Kidney tubule cell (primary cell): ENCODE measurements at regions not wholly inside any gene's neighbourhood (a gene's known extent, or its start where the extent isn't known, plus 50 kb on each side); places are given as distances from the start of the nearest gene placed in this dataset.

Experiments used
- DNase-seq: peaks from one replicate; pipeline ENCODE4 v3.0.0-alpha.2; 2018; ENCODE audit warnings: low spot score

GRCh38 chr11:128299132-128299726 is 288.1 kb downstream of the ETS1 start:
- DNase-seq = no peak

- no peak for DNase-seq
Observed at GRCh38 chr11:128298271-128298670, 289.1 kb downstream of the ETS1 start.

- DNase-seq = no peak
Observed at GRCh38 chr11:128297805-128298204, 289.6 kb downstream of the ETS1 start.

- DNase-seq = no peak
Observed at GRCh38 chr11:128297091-128297651, 290.2 kb downstream of the ETS1 start.

GRCh38 chr11:128294671-128295050 is 292.7 kb downstream of the ETS1 start:
- peak; percentile 49 for DNase-seq

GRCh38 chr11:128294001-128294670 is 293.2 kb downstream of the ETS1 start:
- no peak for DNase-seq

- no peak for DNase-seq
Observed at GRCh38 chr11:128291835-128292234, 295.5 kb downstream of the ETS1 start.

- peak; percentile 15 for DNase-seq
Observed at GRCh38 chr11:128291007-128291406, 296.4 kb downstream of the ETS1 start.

GRCh38 chr11:128290106-128290840 is 297.1 kb downstream of the ETS1 start:
- DNase-seq = peak; percentile 78

GRCh38 chr11:128289048-128289447 is 298.3 kb downstream of the ETS1 start:
- DNase-seq = peak; percentile 7

- DNase-seq = peak; percentile 22
Observed at GRCh38 chr11:128288368-128288767, 299.0 kb downstream of the ETS1 start.

GRCh38 chr11:128285321-128285720 is 302.0 kb downstream of the ETS1 start:
- DNase-seq = no peak

GRCh38 chr11:128284634-128285033 is 302.7 kb downstream of the ETS1 start:
- DNase-seq = no peak

GRCh38 chr11:128283451-128283850 is 303.9 kb downstream of the ETS1 start:
- no peak for DNase-seq

GRCh38 chr11:128282053-128282452 is 305.3 kb downstream of the ETS1 start:
- no peak for DNase-seq

GRCh38 chr11:128279866-128280265 is 307.5 kb downstream of the ETS1 start:
- DNase-seq = peak; percentile 19

- no peak for DNase-seq
Observed at GRCh38 chr11:128273736-128274135, 313.6 kb downstream of the ETS1 start.

GRCh38 chr11:128271401-128271800 is 316.0 kb downstream of the ETS1 start:
- DNase-seq = no peak

GRCh38 chr11:128269466-128269865 is 317.9 kb downstream of the ETS1 start:
- DNase-seq = no peak

- no peak for DNase-seq
Observed at GRCh38 chr11:128266893-128267292, 320.5 kb downstream of the ETS1 start.

GRCh38 chr11:128262463-128263345 is 324.7 kb downstream of the ETS1 start:
- DNase-seq = no peak

GRCh38 chr11:128261011-128261421 is 326.3 kb downstream of the ETS1 start:
- DNase-seq = peak; percentile 23
